GM23248 (cell line): ENCODE measurements at regions not wholly inside any gene's neighbourhood (a gene's known extent, or its start where the extent isn't known, plus 50 kb on each side); places are given as distances from the start of the nearest gene placed in this dataset.
"Not testable (repeated sequence)": the region's sequence is repeated elsewhere in the genome, so short reads cannot be mapped to it uniquely, and the experiment has no call there.

Source experiments
- DNase-seq: peaks from one replicate; pipeline ENCODE4 v3.0.0-alpha.2; 2015
- H2AFZ ChIP-seq: fragments of 200-600 bp; sonication (generic); 2 replicates; pipeline ENCODE4 v1.6.1; 2016; ENCODE audit warnings: antibody characterized with exemption
- H3F3A ChIP-seq: fragments of 200-600 bp; sonication (generic); 2 replicates; pipeline ENCODE4 v1.6.1; 2016; ENCODE audit warnings: mild to moderate bottlenecking, antibody characterized with exemption, mixed run types; ENCODE audit not compliant: insufficient read depth
- H3K27ac ChIP-seq: fragments of 200-600 bp; sonication (generic); 2 replicates; pipeline ENCODE4 v1.5.1; 2016; ENCODE audit warnings: mild to moderate bottlenecking
- H3K27me3 ChIP-seq: fragments of 200-600 bp; sonication (generic); replicated peaks from 2 replicates; pipeline ENCODE4 v1.6.1; 2016; ENCODE audit warnings: mild to moderate bottlenecking; ENCODE audit not compliant: insufficient read depth
- H3K36me3 ChIP-seq: fragments of 200-600 bp; sonication (generic); 2 replicates; pipeline ENCODE4 v1.6.1; 2016; ENCODE audit warnings: low read depth, mild to moderate bottlenecking
- H3K4me1 ChIP-seq: fragments of 200-600 bp; sonication (generic); 2 replicates; pipeline ENCODE4 v1.6.1; 2016; ENCODE audit warnings: mild to moderate bottlenecking; ENCODE audit not compliant: insufficient read depth
- H3K4me2 ChIP-seq: fragments of 200-600 bp; sonication (generic); one replicate; pipeline ENCODE4 v1.6.1; 2016; ENCODE audit warnings: mild to moderate bottlenecking; ENCODE audit not compliant: unreplicated experiment
- H3K4me3 ChIP-seq: fragments of 200-600 bp; sonication (generic); 2 replicates; pipeline ENCODE4 v1.5.1; 2016; ENCODE audit warnings: mild to moderate bottlenecking
- H3K79me2 ChIP-seq: fragments of 200-600 bp; sonication (generic); 2 replicates; pipeline ENCODE4 v1.6.1; 2016; ENCODE audit warnings: mild to moderate bottlenecking; ENCODE audit not compliant: insufficient read depth
- H3K9ac ChIP-seq: fragments of 200-600 bp; sonication (generic); 2 replicates; pipeline ENCODE4 v1.6.1; 2016; ENCODE audit warnings: mild to moderate bottlenecking
- H3K9me2 ChIP-seq: fragments of 200-600 bp; sonication (generic); 2 replicates; pipeline ENCODE4 v1.6.1; 2016; ENCODE audit warnings: mixed run types, mild to moderate bottlenecking, moderate library complexity; ENCODE audit not compliant: insufficient read depth
- H3K9me3 ChIP-seq: fragments of 200-600 bp; sonication (generic); one replicate; pipeline ENCODE4 v1.6.1; 2017; ENCODE audit warnings: low read depth
- H4K20me1 ChIP-seq: fragments of 200-600 bp; sonication (generic); 2 replicates; pipeline ENCODE4 v1.6.0; 2016; ENCODE audit not compliant: insufficient read depth
- EZH2 ChIP-seq: fragments of 200-600 bp; sonication (generic); IDR thresholded peaks from 2 replicates; pipeline ENCODE4 v1.6.1; 2018; ENCODE audit warnings: antibody characterized with exemption, mild to moderate bottlenecking; ENCODE audit not compliant: insufficient read depth, poor library complexity, severe bottlenecking
- EZH2phosphoT487 ChIP-seq: fragments of 200-600 bp; sonication (generic); IDR thresholded peaks from 2 replicates; pipeline ENCODE4 v1.6.1; 2018; ENCODE audit warnings: antibody characterized with exemption, moderate library complexity, mild to moderate bottlenecking, low read depth; ENCODE audit not compliant: insufficient read depth
- WGBS, 2 experiments: methylation state at CpG; one replicate each; pipeline ENCODE4 v1.1.6; 2015 to 2017; ENCODE audit warnings: low lambda C conversion rate in 2 of 2, low coverage in 1 of 2; ENCODE audit errors: missing lambda C conversion rate in 2 of 2; 5-methylcytosine and 5-hydroxymethylcytosine counted together
- in situ Hi-C: fragments of 300-500 bp; cut with MboI; formaldehyde crosslinking; loops from 2 replicates; pipeline ENCODE4 v1.15.0; 2020

DNA sequence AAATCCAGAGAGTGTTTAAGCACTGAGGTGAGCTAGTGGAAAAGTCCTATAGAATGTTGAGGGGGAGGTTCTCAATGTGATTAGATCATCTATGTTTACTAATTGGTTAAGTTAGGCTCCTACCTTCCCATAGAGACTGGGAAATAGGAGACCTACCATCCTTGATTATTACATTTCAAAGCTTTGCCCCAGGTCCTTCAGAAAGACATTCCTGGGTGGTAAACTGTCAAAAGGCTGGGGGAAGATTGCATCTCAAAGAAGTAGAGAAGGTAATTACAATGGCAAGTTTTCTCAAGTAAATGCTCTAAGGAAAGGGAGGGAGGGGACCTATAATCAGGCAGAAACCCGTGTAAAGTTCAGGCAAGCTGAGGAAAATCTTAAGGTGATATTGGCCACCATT is 247.8 kb upstream of the SMIM30 start:
- H3K36me3 ChIP-seq = no peaks in the 10 kb centered on the region
- H3K27ac ChIP-seq = no peak overlapping the region
- no peaks in the 10 kb centered on the region for H3K9me3 ChIP-seq
- H2AFZ ChIP-seq = no peak overlapping the region
- H4K20me1 ChIP-seq = no peaks in the 10 kb centered on the region
- H3K9ac ChIP-seq = no peak overlapping the region
- in situ Hi-C loops = no loop called here
- H3K4me1 ChIP-seq = no peaks in the 10 kb centered on the region
- H3K4me2 ChIP-seq = no peak overlapping the region
- no peaks in the 10 kb centered on the region for H3K79me2 ChIP-seq
- H3K9me2 ChIP-seq = no peaks in the 10 kb centered on the region
- no peaks in the 10 kb centered on the region for H3K27me3 ChIP-seq
- 13 to 21% methylated on average over 1 of the region's 1 CpG for WGBS, 2 experiments
- TF ChIP-seq EZH2 (no peak), EZH2phosphoT487 (no peak)
- H3F3A ChIP-seq = no peaks in the 10 kb centered on the region
- no peak for DNase-seq
- H3K4me3 ChIP-seq = no peak overlapping the region

DNA sequence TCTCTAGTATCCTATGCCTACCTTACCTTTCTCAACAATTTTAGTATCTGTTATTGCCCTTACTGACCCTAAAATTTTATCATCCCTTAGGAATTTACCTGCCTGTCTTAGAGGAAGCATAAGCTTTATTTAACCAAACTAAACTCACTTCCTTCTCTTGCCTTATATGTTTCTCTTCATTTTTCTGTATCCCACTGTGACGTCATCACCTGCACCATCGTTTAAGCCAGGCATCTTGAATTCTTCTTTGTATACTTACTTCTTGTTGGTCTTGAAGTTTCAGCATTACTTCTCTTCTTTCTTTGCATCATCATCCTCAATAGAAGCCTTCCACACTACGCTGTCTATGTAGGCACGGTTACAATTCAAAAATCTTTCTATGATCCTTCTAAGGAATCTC is 231.0 kb upstream of the SMIM30 start:
- WGBS, 2 experiments = 37 to 48% methylated on average over 4 of the region's 4 CpGs
- Histone ChIP-seq H3K27me3 (no peaks in the 10 kb centered on the region), H3K9ac (no peak overlapping the region), H3K9me2 (no peaks in the 10 kb centered on the region), H3K36me3 (no peaks in the 10 kb centered on the region), H3F3A (no peaks in the 10 kb centered on the region), H3K9me3 (no peaks in the 10 kb centered on the region), H3K4me1 (no peaks in the 10 kb centered on the region), H2AFZ (no peak overlapping the region), H3K27ac (no peak overlapping the region), H3K79me2 (no peaks in the 10 kb centered on the region), H3K4me2 (no peak overlapping the region), H3K4me3 (no peak overlapping the region), H4K20me1 (no peaks in the 10 kb centered on the region)
- DNase-seq = no peak
- in situ Hi-C loops = no loop called here
- TF ChIP-seq EZH2 = no peak
- TF ChIP-seq EZH2phosphoT487 = no peak

- in situ Hi-C loops = no loop called here
- WGBS, 2 experiments = 15 to 18% methylated on average over 1 of the region's 1 CpG
Observed at GRCh38 chr7:113339661-113340060, 221.3 kb upstream of the SMIM30 start.

GRCh38 chr7:113338071-113338696 is 219.8 kb upstream of the SMIM30 start:
- no peaks in the 10 kb centered on the region for H3K79me2 ChIP-seq
- no peak overlapping the region for H3K4me3 ChIP-seq
- H3K27me3 ChIP-seq = no peaks in the 10 kb centered on the region
- H3K9me2 ChIP-seq = no peaks in the 10 kb centered on the region
- TF ChIP-seq EZH2phosphoT487 = no peak
- H4K20me1 ChIP-seq = no peaks in the 10 kb centered on the region
- H3F3A ChIP-seq = no peaks in the 10 kb centered on the region
- H3K4me1 ChIP-seq = no peaks in the 10 kb centered on the region
- no peak overlapping the region for H3K27ac ChIP-seq
- in situ Hi-C loops = no loop called here
- H3K4me2 ChIP-seq = no peak overlapping the region
- H3K9ac ChIP-seq = no peak overlapping the region
- no peaks in the 10 kb centered on the region for H3K36me3 ChIP-seq
- no peak for DNase-seq
- WGBS, 2 experiments = 23 to 24% methylated on average over 4 of the region's 4 CpGs
- H2AFZ ChIP-seq = no peak overlapping the region
- H3K9me3 ChIP-seq = no peaks in the 10 kb centered on the region

More at GRCh38 chr7:113339661-113340060, 221.3 kb upstream of the SMIM30 start:
- TF ChIP-seq EZH2 (no peak), EZH2phosphoT487 (no peak)
- H3K4me2 ChIP-seq = no peak overlapping the region
- H3K27me3 ChIP-seq = no peaks in the 10 kb centered on the region
- H3K4me3 ChIP-seq = no peak overlapping the region
- no peaks in the 10 kb centered on the region for H3K9me2 ChIP-seq
- H3K9ac ChIP-seq = no peak overlapping the region
- DNase-seq = no peak
- H3K79me2 ChIP-seq = no peaks in the 10 kb centered on the region
- H3K27ac ChIP-seq = no peak overlapping the region
- no peaks in the 10 kb centered on the region for H3K4me1 ChIP-seq
- no peaks in the 10 kb centered on the region for H3F3A ChIP-seq
- no peaks in the 10 kb centered on the region for H3K36me3 ChIP-seq
- no peak overlapping the region for H2AFZ ChIP-seq
- H4K20me1 ChIP-seq = no peaks in the 10 kb centered on the region
- H3K9me3 ChIP-seq = no peaks in the 10 kb centered on the region

DNA sequence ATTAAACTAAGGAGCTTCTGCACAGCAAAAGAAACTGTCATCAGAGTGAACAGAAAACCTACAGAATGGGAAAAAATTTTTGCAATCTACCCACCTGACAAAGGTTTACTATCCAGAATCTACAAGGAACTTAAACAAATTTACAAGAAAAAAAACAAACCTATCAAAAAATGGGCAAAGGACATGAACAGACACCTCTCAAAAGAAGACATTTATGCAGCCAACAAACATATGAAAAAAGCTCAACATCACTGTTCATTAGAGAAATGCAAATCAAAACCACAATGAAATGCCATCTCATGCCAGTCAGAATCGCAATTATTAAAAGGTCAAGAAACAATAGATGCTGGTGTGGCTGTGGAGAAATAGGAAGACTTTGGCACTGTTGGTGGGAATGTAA is 218.5 kb upstream of the SMIM30 start:
- in situ Hi-C loops, H3K4me3 ChIP-seq, DNase-seq, H3K4me2 ChIP-seq, H3K9me3 ChIP-seq, H2AFZ ChIP-seq, H4K20me1 ChIP-seq, H3K9ac ChIP-seq, H3K9me2 ChIP-seq, H3K36me3 ChIP-seq, H3F3A ChIP-seq, H3K27ac ChIP-seq, H3K79me2 ChIP-seq, H3K27me3 ChIP-seq, H3K4me1 ChIP-seq: not testable (repeated sequence)
- WGBS, 2 experiments = 59 to 60% methylated on average over 1 of the region's 1 CpG
